BJ (cell line): ENCODE measurements at regions not wholly inside any gene's neighbourhood (a gene's known extent, or its start where the extent isn't known, plus 50 kb on each side); places are given as distances from the start of the nearest gene placed in this dataset.

Experiments used
- CTCF ChIA-PET: fragments of 350-600 bp; formaldehyde crosslinking; extraction: SDS; loops from one replicate; lab custom pipeline; 2021; ENCODE audit warnings: antibody characterized with exemption, inconsistent platforms; lab: Yijun Ruan, JAX
- POLR2A ChIA-PET: fragments of 300-600 bp; sonication (Branson Sonifier 250); formaldehyde crosslinking; extraction: SDS; loops from one replicate; lab custom pipeline; 2021; ENCODE audit warnings: antibody characterized with exemption; lab: Charles Lee
- DNase-seq: peaks from one replicate; pipeline ENCODE4 v3.0.0-alpha.2; 2011; ENCODE audit warnings: low read depth
- H3K27me3 ChIP-seq: 2 replicates; pipeline ENCODE4 v1.6.0; 2011; ENCODE audit warnings: low read length; ENCODE audit not compliant: control insufficient read depth, insufficient read depth
- H3K36me3 ChIP-seq: 2 replicates; pipeline ENCODE4 v1.5.1; 2011; ENCODE audit warnings: low read length; ENCODE audit not compliant: control insufficient read depth, insufficient read depth
- H3K4me3 ChIP-seq: 2 replicates; pipeline ENCODE4 v1.5.1; 2011; ENCODE audit warnings: low read depth, mild to moderate bottlenecking, control low read depth, low read length
- TF ChIP-seq, protein P1 (sequence below): IDR thresholded peaks from 2 replicates; pipeline ENCODE4 v1.5.1; 2011; ENCODE audit warnings: low read depth, mild to moderate bottlenecking, control low read depth, inconsistent platforms, low read length, moderate library complexity; ENCODE audit not compliant: insufficient read depth

DNA sequence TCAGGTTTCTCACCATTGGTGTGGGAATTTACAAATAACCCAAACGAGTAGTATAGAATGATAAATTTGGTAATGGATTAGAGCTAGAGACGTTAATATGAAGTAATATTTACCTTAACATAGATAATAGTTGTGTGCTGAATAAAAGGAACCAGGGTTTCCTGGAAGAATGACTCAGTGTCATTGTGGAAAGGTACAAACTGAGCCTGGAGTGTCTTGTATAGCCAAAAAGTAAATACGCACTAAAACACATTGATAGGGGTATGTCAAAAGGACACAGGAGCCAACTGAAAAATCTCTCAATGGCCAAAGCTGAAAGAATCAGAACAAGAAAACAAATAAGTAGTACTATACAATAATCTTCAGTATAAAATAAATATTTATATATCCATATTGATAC lies 363.5 kb downstream of the SLCO4C1 start:
- POLR2A ChIA-PET, result no interaction called here
- CTCF ChIA-PET, result no interaction called here

DNA sequence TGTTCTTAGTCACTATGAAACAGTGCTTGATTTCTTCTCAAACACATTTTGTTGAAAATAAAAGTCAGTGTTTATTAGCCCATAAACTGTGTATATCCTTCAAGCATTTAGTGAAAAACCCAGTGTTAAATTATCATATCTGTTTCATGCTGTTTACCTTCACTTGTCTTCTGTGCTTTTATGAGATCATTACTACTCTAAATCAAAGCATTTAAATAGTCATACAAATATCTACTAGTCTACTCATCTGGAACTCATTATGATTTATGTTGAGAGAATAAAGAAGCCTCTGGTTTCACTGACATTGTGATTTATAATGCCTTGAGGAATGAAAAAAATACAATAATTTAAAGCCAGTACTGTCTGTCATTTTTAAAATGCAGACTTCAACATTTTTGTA lies 366.5 kb downstream of the SLCO4C1 start:
- TF ChIP-seq, protein P1, sequence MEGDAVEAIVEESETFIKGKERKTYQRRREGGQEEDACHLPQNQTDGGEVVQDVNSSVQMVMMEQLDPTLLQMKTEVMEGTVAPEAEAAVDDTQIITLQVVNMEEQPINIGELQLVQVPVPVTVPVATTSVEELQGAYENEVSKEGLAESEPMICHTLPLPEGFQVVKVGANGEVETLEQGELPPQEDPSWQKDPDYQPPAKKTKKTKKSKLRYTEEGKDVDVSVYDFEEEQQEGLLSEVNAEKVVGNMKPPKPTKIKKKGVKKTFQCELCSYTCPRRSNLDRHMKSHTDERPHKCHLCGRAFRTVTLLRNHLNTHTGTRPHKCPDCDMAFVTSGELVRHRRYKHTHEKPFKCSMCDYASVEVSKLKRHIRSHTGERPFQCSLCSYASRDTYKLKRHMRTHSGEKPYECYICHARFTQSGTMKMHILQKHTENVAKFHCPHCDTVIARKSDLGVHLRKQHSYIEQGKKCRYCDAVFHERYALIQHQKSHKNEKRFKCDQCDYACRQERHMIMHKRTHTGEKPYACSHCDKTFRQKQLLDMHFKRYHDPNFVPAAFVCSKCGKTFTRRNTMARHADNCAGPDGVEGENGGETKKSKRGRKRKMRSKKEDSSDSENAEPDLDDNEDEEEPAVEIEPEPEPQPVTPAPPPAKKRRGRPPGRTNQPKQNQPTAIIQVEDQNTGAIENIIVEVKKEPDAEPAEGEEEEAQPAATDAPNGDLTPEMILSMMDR, result no peak
- no peak for DNase-seq
- POLR2A ChIA-PET, result no interaction called here
- Histone ChIP-seq H3K27me3 (no peaks in the 10 kb centered on the region), H3K36me3 (no peaks in the 10 kb centered on the region), H3K4me3 (no peak overlapping the region)
- CTCF ChIA-PET, result no interaction called here

More for the DNA sequence above, 363.5 kb downstream of the SLCO4C1 start:
- Histone ChIP-seq H3K36me3 (no peaks in the 10 kb centered on the region), H3K27me3 (no peaks in the 10 kb centered on the region), H3K4me3 (no peak overlapping the region)
- DNase-seq, result no peak
- TF ChIP-seq, protein P1, result no peak

DNA sequence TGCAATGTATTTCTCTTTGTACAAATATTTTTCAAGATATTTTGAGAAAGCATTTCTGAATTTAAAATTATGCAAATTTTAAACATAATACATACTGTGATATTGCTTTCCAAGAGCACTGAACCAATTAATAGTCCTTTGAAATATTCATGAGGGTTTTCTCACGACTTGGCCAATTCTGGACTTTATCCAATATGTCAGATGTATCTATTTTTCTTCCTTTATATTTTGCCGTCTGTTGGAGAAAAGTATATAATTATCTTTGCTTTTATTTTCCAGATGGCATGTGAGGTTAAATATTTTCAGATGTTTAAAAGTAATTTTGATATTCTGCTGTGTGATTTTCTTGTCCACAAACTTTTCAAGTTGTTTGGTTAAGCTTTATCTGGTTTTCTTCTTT lies 378.9 kb downstream of the SLCO4C1 start:
- TF ChIP-seq, protein P1, result no peak
- ChIA-PET CTCF (no interaction called here), POLR2A (no interaction called here)
- H3K36me3 ChIP-seq, result no peaks in the 10 kb centered on the region
- no peak for DNase-seq
- no peak overlapping the region for H3K4me3 ChIP-seq
- H3K27me3 ChIP-seq, result no peaks in the 10 kb centered on the region

DNA sequence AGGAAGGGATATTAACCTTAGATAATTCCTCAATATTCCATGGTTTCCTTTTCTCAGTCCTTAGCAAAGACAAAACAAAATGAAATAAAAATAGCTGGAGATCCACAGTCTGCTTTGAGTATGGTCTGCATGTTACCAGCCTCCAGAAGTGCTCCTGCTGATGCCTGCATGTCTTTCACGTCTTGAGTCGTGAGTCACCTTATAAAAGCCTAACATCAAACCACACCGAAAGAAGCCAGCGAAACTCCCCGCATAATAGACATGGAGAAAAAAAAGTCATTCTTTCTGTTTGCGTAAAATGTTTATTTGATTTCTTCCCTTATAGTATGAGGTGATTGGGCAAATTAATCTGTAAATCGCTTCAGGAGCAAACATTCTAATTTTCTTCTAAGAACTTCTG lies 380.5 kb downstream of the SLCO4C1 start:
- no peak for DNase-seq
- POLR2A ChIA-PET, result no interaction called here
- H3K36me3 ChIP-seq, result no peaks in the 10 kb centered on the region
- CTCF ChIA-PET, result no interaction called here
- no peak overlapping the region for H3K4me3 ChIP-seq
- TF ChIP-seq, protein P1, result no peak
- no peaks in the 10 kb centered on the region for H3K27me3 ChIP-seq

DNA sequence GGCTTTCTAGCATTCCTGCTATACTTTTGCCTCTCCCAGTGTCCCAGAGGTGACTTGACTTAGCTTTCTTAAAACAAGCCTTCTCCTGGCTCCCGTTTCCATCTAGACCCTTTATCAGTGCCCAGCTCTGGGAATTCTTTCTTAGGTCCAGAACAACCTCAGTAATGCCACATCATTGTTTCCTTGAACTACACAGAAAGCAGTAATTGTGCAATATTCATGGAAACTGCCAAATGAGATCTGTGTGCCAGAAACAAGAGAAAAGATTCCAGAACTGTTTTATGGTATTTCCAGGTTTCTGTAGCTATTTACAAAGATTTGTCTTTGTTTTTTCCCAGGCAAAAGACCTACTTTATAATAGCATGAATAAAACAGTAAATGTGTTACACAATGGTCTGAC lies 391.3 kb downstream of the SLCO4C1 start:
- POLR2A ChIA-PET, result no interaction called here
- Histone ChIP-seq H3K4me3 (no peak overlapping the region), H3K27me3 (no peaks in the 10 kb centered on the region), H3K36me3 (no peaks in the 10 kb centered on the region)
- TF ChIP-seq, protein P1, result no peak
- DNase-seq, result no peak
- CTCF ChIA-PET, result no interaction called here
